Endothelial cell (in vitro differentiated cells): ENCODE measurements at regions not wholly inside any gene's neighbourhood (a gene's known extent, or its start where the extent isn't known, plus 50 kb on each side); places are given as distances from the start of the nearest gene placed in this dataset.
"Not testable (repeated sequence)": the region's sequence is repeated elsewhere in the genome, so short reads cannot be mapped to it uniquely, and the experiment has no call there.

Experiments used
- DNase-seq: peaks from one replicate; pipeline ENCODE4 v3.0.0; 2021; ENCODE audit warnings: low spot score
- H3K27ac Mint-ChIP-seq: one replicate; pipeline ENCODE4 v1.8.0; 2021; ENCODE audit warnings: mixed read lengths, inconsistent platforms; ENCODE audit not compliant: unreplicated experiment
- H3K27me3 Mint-ChIP-seq: one replicate; pipeline ENCODE4 v1.8.0; 2021; ENCODE audit warnings: mild to moderate bottlenecking, moderate library complexity, mixed read lengths, inconsistent platforms; ENCODE audit not compliant: unreplicated experiment
- H3K36me3 Mint-ChIP-seq: one replicate; pipeline ENCODE4 v1.8.0; 2021; ENCODE audit warnings: mild to moderate bottlenecking, low read depth, mixed read lengths, inconsistent platforms; ENCODE audit not compliant: unreplicated experiment
- H3K4me1 Mint-ChIP-seq: one replicate; pipeline ENCODE4 v1.8.0; 2021; ENCODE audit warnings: mild to moderate bottlenecking, mixed read lengths, inconsistent platforms; ENCODE audit not compliant: unreplicated experiment
- H3K4me3 Mint-ChIP-seq: one replicate; pipeline ENCODE4 v1.8.0; 2021; ENCODE audit warnings: mild to moderate bottlenecking, mixed read lengths, inconsistent platforms; ENCODE audit not compliant: unreplicated experiment
- H3K9me3 Mint-ChIP-seq: one replicate; pipeline ENCODE4 v1.8.0; 2021; ENCODE audit warnings: mixed read lengths, inconsistent platforms; ENCODE audit not compliant: unreplicated experiment
- CTCF ChIP-seq: fragments of 200-600 bp; sonication (generic); IDR thresholded peaks from one replicate; pipeline ENCODE4 v1.5.0; 2021; ENCODE audit warnings: antibody characterized with exemption; ENCODE audit not compliant: unreplicated experiment

GRCh38 chr16:63650550-63650949 lies 1471.3 kb downstream of the CDH11 start:
- no peak for TF ChIP-seq CTCF
- Mint-ChIP-seq H3K27ac (no peak overlapping the region), H3K36me3 (no peaks in the 10 kb centered on the region), H3K9me3 (no peaks in the 10 kb centered on the region), H3K4me1 (peaks cover 5% of the 10 kb centered on the region), H3K4me3 (no peak overlapping the region), H3K27me3 (no peaks in the 10 kb centered on the region)
- no peak for DNase-seq

- not testable (repeated sequence) for H3K36me3 Mint-ChIP-seq, H3K27ac Mint-ChIP-seq, DNase-seq, H3K9me3 Mint-ChIP-seq, H3K4me1 Mint-ChIP-seq, H3K27me3 Mint-ChIP-seq, H3K4me3 Mint-ChIP-seq
Measured at GRCh38 chr16:63633706-63634445, 1488.0 kb downstream of the CDH11 start.

GRCh38 chr16:63629272-63629671 lies 1492.6 kb downstream of the CDH11 start:
- no peak for DNase-seq
- Mint-ChIP-seq H3K4me3 (no peak overlapping the region), H3K36me3 (no peaks in the 10 kb centered on the region), H3K27ac (no peak overlapping the region), H3K27me3 (no peaks in the 10 kb centered on the region), H3K9me3 (no peaks in the 10 kb centered on the region), H3K4me1 (peaks cover 6% of the 10 kb centered on the region)
- TF ChIP-seq CTCF, result no peak

DNA sequence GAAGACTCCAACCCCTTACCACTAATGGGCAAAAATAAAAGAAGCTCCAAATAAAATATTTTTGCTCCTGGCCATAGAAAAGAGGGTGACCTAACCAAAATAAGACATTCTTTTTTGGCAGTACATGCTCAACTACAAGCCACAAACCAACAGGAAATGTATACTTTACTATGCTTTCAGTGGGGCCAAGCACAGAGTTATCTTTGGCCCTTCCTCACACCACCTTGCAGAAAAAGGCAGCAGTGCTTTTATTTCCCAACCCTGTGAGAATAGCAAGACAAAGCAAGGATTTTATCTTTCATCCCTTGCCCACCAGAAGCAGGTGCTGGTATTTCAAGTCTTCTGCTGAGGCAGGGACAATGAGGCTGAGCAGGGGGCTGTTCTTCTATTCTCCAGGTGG lies 1493.1 kb downstream of the CDH11 start:
- Mint-ChIP-seq H3K4me3 (no peak overlapping the region), H3K9me3 (no peaks in the 10 kb centered on the region), H3K27ac (no peak overlapping the region), H3K27me3 (no peaks in the 10 kb centered on the region), H3K4me1 (peaks cover 6% of the 10 kb centered on the region), H3K36me3 (no peaks in the 10 kb centered on the region)
- TF ChIP-seq CTCF, result no peak
- DNase-seq, result no peak

DNA sequence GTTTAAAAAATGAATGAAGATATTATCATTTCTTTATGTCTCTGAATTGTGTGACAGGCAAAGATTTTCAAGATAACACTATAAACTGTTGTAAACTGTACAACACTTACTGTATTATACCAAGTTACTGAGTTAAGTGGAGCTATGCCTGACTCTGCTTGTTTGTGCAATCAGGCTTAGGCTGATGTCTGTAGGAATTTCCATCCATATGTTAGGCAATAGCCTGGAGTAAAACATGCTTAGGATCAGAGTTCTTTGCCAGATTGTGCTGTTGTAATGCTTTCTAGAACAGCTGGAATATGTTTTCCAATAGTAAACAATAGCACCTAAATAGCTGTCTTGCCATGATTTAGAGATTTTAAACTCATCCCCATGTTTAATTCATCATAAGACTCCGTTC lies 1496.7 kb downstream of the CDH11 start:
- Mint-ChIP-seq H3K4me3 (no peak overlapping the region), H3K27me3 (no peaks in the 10 kb centered on the region)

More for the DNA sequence above, 1496.7 kb downstream of the CDH11 start:
- Mint-ChIP-seq H3K36me3 (no peaks in the 10 kb centered on the region), H3K9me3 (no peaks in the 10 kb centered on the region), H3K4me1 (peaks cover 6% of the 10 kb centered on the region), H3K27ac (no peak overlapping the region)
- DNase-seq, result no peak
- TF ChIP-seq CTCF, result no peak
